Nephron (organoid): ENCODE measurements at regions not wholly inside any gene's neighbourhood (a gene's known extent, or its start where the extent isn't known, plus 50 kb on each side); places are given as distances from the start of the nearest gene placed in this dataset.

Experiments
- H3K27ac Mint-ChIP-seq, 3 experiments: 2 replicates each; pipeline ENCODE4 v1.8.0; 2020; ENCODE audit warnings: mixed read lengths in 3 of 3, mild to moderate bottlenecking in 2 of 3, moderate library complexity in 1 of 3
- H3K27me3 Mint-ChIP-seq: 2 replicates; pipeline ENCODE4 v1.8.0; 2021; ENCODE audit warnings: low read depth, mild to moderate bottlenecking, moderate library complexity, mixed read lengths
- H3K36me3 Mint-ChIP-seq: 2 replicates; pipeline ENCODE4 v1.8.0; 2020; ENCODE audit warnings: low read depth, mixed read lengths
- H3K4me1 Mint-ChIP-seq: 2 replicates; pipeline ENCODE4 v1.8.0; 2020; ENCODE audit warnings: mixed read lengths
- H3K4me3 Mint-ChIP-seq, 3 experiments: 2 replicates each; pipeline ENCODE4 v1.8.0; 2020; ENCODE audit warnings: mild to moderate bottlenecking in 3 of 3, mixed read lengths in 3 of 3, moderate library complexity in 2 of 3
- H3K9me3 Mint-ChIP-seq: 2 replicates; pipeline ENCODE4 v1.8.0; 2020; ENCODE audit warnings: mixed read lengths
- TF ChIP-seq, protein P1 (sequence below), 3 experiments: fragments of 200-600 bp; sonication (generic); IDR thresholded peaks; one replicate each; pipeline ENCODE4 v1.5.0; 2021; ENCODE audit warnings: antibody characterized with exemption in 3 of 3; ENCODE audit not compliant: unreplicated experiment in 3 of 3

DNA sequence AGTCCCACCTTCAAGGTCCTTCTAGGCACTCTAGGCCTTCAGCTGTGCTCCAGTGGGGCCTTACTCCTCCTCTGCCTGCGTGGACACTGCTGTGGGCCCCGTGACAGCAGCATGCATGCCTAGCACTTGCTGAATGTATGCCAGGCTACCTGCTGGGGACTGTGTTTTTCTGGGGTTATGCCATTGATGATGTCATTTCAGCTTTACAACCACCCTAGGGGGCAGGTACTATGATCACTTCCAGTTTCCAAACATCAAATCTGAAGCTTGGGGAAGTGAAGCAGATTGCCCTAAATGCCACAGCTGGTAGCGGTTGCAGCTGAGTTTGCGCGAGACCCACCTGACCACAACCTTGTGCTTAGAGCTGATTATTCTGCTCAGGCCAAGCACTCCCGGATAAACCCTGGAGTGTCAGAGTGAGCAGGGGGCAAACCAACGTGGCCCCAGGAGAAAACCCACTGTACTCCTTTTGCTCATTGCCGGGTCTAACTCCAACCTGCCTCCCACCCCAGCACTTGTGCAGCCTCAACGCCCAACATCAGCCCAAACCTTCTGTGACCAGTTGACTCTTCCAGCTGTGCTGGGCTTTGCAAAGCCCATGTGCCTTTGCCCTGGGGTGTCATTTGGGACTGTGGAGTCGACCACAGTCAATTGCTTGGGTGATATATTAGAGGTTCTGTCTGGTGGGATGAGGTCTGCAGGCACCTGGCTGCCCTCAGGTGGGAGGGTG is 168.4 kb downstream of the ENGASE start:
- TF ChIP-seq, protein P1, sequence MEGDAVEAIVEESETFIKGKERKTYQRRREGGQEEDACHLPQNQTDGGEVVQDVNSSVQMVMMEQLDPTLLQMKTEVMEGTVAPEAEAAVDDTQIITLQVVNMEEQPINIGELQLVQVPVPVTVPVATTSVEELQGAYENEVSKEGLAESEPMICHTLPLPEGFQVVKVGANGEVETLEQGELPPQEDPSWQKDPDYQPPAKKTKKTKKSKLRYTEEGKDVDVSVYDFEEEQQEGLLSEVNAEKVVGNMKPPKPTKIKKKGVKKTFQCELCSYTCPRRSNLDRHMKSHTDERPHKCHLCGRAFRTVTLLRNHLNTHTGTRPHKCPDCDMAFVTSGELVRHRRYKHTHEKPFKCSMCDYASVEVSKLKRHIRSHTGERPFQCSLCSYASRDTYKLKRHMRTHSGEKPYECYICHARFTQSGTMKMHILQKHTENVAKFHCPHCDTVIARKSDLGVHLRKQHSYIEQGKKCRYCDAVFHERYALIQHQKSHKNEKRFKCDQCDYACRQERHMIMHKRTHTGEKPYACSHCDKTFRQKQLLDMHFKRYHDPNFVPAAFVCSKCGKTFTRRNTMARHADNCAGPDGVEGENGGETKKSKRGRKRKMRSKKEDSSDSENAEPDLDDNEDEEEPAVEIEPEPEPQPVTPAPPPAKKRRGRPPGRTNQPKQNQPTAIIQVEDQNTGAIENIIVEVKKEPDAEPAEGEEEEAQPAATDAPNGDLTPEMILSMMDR (IDR thresholded peaks at IDR 0.05; ENCODE audit: unreplicated experiment in 3 of 3) = no peak
- H3K27me3 Mint-ChIP-seq = peaks cover 40% of the 10 kb centered on the region

DNA sequence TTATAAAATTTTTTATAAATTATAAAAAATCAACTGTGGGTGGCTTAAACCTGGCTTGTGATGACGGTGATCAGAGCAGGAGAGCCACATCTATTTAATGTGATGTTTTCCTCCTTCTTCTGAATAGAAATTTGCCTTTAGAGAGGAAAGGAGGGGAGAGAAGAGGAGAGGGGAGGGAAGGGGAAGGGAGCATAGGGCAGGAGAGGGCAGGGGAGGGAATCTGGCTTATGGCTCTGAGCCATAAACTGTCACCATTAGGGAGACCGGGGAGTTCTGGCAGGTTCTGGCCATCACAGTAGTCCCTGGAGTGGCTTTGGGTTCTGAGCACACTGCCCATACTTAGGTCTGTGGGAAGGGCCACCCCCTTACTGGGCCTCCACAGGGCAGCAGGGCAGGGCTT is 167.8 kb downstream of the ENGASE start:
- peaks cover 3% of the 10 kb centered on the region for H3K9me3 Mint-ChIP-seq
- H3K4me1 Mint-ChIP-seq = no peaks in the 10 kb centered on the region
- TF ChIP-seq, protein P1 (IDR thresholded peaks at IDR 0.05; ENCODE audit: unreplicated experiment in 3 of 3) = no peak
- no peaks in the 10 kb centered on the region for H3K36me3 Mint-ChIP-seq
- H3K4me3 Mint-ChIP-seq = no peak overlapping the region
- peaks cover 40% of the 10 kb centered on the region for H3K27me3 Mint-ChIP-seq
- no peak overlapping the region for H3K27ac Mint-ChIP-seq

More for the DNA sequence above, 168.4 kb downstream of the ENGASE start:
- Mint-ChIP-seq H3K27ac (no peak overlapping the region), H3K36me3 (no peaks in the 10 kb centered on the region), H3K4me3 (no peak overlapping the region), H3K4me1 (no peaks in the 10 kb centered on the region), H3K9me3 (peaks cover 3% of the 10 kb centered on the region)

DNA sequence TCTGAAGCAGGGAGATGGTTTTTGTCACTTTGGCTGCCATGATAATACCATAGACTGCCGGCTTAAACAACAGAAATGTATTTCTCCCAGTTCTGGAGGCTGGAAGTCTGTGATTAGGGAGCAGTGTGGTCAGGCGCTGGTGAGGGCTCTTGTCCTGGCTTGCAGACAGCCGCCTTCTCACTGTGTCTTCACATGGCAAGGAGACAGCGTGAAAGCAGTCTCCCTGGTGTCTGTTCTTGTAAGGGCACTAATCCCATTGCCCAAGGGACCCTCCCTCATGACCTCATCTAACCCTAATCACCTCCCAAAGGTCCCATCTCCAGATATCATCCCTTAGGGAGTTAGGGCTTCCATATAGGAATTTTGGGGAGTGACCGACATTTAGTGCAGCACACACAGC is 167.0 kb downstream of the ENGASE start:
- no peak overlapping the region for H3K4me3 Mint-ChIP-seq

DNA sequence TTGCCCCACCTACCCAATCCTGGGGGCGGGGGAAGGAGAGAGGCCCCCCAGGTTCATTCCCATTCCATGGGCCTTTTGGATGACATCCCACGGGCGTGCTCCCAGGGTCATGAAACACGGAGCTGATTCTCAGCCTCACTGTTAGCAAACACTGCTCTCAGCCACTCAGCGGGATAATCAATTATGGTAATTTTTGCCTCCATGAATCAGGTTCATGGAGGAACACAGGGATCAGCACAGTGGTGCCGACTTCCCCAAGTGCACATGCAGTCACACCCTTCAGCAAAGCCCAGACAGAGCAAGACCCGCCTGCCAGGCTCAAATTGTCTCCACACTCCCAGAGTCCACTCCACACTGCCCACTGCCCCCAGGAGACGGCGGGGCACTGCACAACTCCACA is 164.6 kb downstream of the ENGASE start:
- TF ChIP-seq, protein P1 (IDR thresholded peaks at IDR 0.05; ENCODE audit: unreplicated experiment in 3 of 3) = no peak
- Mint-ChIP-seq H3K36me3 (no peaks in the 10 kb centered on the region), H3K4me3 (no peak overlapping the region)

More for the DNA sequence above, 167.0 kb downstream of the ENGASE start:
- Mint-ChIP-seq H3K4me1 (no peaks in the 10 kb centered on the region), H3K27ac (no peak overlapping the region), H3K36me3 (no peaks in the 10 kb centered on the region), H3K27me3 (peaks cover 48% of the 10 kb centered on the region), H3K9me3 (peaks cover 3% of the 10 kb centered on the region)
- TF ChIP-seq, protein P1 (IDR thresholded peaks at IDR 0.05; ENCODE audit: unreplicated experiment in 3 of 3) = no peak

DNA sequence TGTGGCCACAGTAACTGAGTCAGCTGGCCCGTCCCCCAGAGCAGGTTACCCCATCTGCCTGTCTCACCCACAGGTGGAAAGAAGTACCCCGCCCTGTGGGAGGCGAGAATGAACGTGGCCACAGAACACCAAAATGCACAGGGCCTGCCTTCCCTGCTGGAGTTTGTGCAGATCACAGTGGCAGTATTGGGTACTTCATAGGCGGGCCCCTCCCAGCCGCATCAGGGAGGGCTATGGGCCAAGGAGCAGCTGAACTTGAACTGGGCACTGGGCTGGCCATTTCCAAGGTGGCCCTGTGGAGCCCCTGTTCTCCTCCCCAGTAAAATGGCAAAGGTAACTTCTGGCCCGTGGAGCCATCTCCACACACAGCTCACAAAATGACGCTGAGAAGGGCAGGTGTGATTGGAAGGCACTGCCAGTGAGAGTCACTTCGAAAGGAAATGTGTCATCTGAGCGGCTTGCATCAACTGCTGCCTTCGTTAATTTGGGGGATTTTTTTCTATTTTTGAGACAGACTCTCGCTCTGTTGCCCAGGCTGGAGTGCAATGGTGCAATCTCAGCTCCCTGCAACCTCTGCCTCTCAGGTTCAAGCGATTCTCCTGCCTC is 162.9 kb downstream of the ENGASE start:
- Mint-ChIP-seq H3K4me3 (no peak overlapping the region), H3K27me3 (peaks cover 48% of the 10 kb centered on the region), H3K36me3 (no peaks in the 10 kb centered on the region), H3K9me3 (peaks cover 3% of the 10 kb centered on the region), H3K4me1 (no peaks in the 10 kb centered on the region), H3K27ac (no peak overlapping the region)
- TF ChIP-seq, protein P1 (IDR thresholded peaks at IDR 0.05; ENCODE audit: unreplicated experiment in 3 of 3) = no peak

More for the DNA sequence above, 164.6 kb downstream of the ENGASE start:
- H3K27me3 Mint-ChIP-seq = peaks cover 52% of the 10 kb centered on the region
- H3K9me3 Mint-ChIP-seq = peaks cover 3% of the 10 kb centered on the region
- no peak overlapping the region for H3K27ac Mint-ChIP-seq
- no peaks in the 10 kb centered on the region for H3K4me1 Mint-ChIP-seq
